ENCODE measurements at regions not wholly inside any gene's neighbourhood (a gene's known extent, or its start where the extent isn't known, plus 50 kb on each side); places are given as distances from the start of the nearest gene placed in this dataset.
"Not testable (repeated sequence)": the region's sequence is repeated elsewhere in the genome, so short reads cannot be mapped to it uniquely, and the experiment has no call there.

GRCh38 chr5:21495235-21495634 lies 1357.9 kb downstream of the CDH12 start:
- DNase-seq (ENCODE audit: low read depth); H3K36me3 ChIP-seq (ENCODE audit: control insufficient read depth, insufficient read depth, low read length); H3K4me3 ChIP-seq (ENCODE audit: low read depth, low read length); H3K27me3 ChIP-seq (ENCODE audit: control insufficient read depth, insufficient read depth, low read length): not testable (repeated sequence)

GRCh38 chr5:21494033-21494432 lies 1359.1 kb downstream of the CDH12 start:
- not testable (repeated sequence) for H3K27me3 ChIP-seq (ENCODE audit: control insufficient read depth, insufficient read depth, low read length); H3K4me3 ChIP-seq (ENCODE audit: low read depth, low read length); DNase-seq (ENCODE audit: low read depth); H3K36me3 ChIP-seq (ENCODE audit: control insufficient read depth, insufficient read depth, low read length)

- DNase-seq (ENCODE audit: low read depth); H3K27me3 ChIP-seq (ENCODE audit: control insufficient read depth, insufficient read depth, low read length); H3K4me3 ChIP-seq (ENCODE audit: low read depth, low read length); H3K36me3 ChIP-seq (ENCODE audit: control insufficient read depth, insufficient read depth, low read length): not testable (repeated sequence)
These were observed 1362.0 kb downstream of the CDH12 start for GRCh38 chr5:21491182-21491581.

- not testable (repeated sequence) for H3K4me3 ChIP-seq (ENCODE audit: low read depth, low read length); DNase-seq (ENCODE audit: low read depth); H3K27me3 ChIP-seq (ENCODE audit: control insufficient read depth, insufficient read depth, low read length); H3K36me3 ChIP-seq (ENCODE audit: control insufficient read depth, insufficient read depth, low read length)
These were observed 1364.3 kb downstream of the CDH12 start for GRCh38 chr5:21488828-21489227.

GRCh38 chr5:21485458-21486000 lies 1367.6 kb downstream of the CDH12 start:
- H3K4me3 ChIP-seq (ENCODE audit: low read depth, low read length) = not testable (repeated sequence)

GRCh38 chr5:21484498-21484889 lies 1368.7 kb downstream of the CDH12 start:
- H3K27me3 ChIP-seq (ENCODE audit: control insufficient read depth, insufficient read depth, low read length); DNase-seq (ENCODE audit: low read depth); H3K36me3 ChIP-seq (ENCODE audit: control insufficient read depth, insufficient read depth, low read length); H3K4me3 ChIP-seq (ENCODE audit: low read depth, low read length): not testable (repeated sequence)

More at GRCh38 chr5:21485458-21486000, 1367.6 kb downstream of the CDH12 start:
- DNase-seq (ENCODE audit: low read depth); H3K27me3 ChIP-seq (ENCODE audit: control insufficient read depth, insufficient read depth, low read length); H3K36me3 ChIP-seq (ENCODE audit: control insufficient read depth, insufficient read depth, low read length): not testable (repeated sequence)
- TF ChIP-seq CTCF (IDR thresholded peaks at IDR 0.05; ENCODE audit: insufficient read depth, low read length, poor library complexity, severe bottlenecking) = peak; percentile 25

- not testable (repeated sequence) for H3K36me3 ChIP-seq (ENCODE audit: control insufficient read depth, insufficient read depth, low read length); H3K4me3 ChIP-seq (ENCODE audit: low read depth, low read length); DNase-seq (ENCODE audit: low read depth); H3K27me3 ChIP-seq (ENCODE audit: control insufficient read depth, insufficient read depth, low read length)
These were observed 1369.2 kb downstream of the CDH12 start for GRCh38 chr5:21483790-21484497.

- H3K27me3 ChIP-seq (ENCODE audit: control insufficient read depth, insufficient read depth, low read length); H3K36me3 ChIP-seq (ENCODE audit: control insufficient read depth, insufficient read depth, low read length); DNase-seq (ENCODE audit: low read depth); H3K4me3 ChIP-seq (ENCODE audit: low read depth, low read length): not testable (repeated sequence)
These were observed 1370.0 kb downstream of the CDH12 start for GRCh38 chr5:21482983-21483650.

GRCh38 chr5:21482522-21482921 lies 1370.6 kb downstream of the CDH12 start:
- H3K27me3 ChIP-seq (ENCODE audit: control insufficient read depth, insufficient read depth, low read length); H3K36me3 ChIP-seq (ENCODE audit: control insufficient read depth, insufficient read depth, low read length); DNase-seq (ENCODE audit: low read depth): not testable (repeated sequence)

GRCh38 chr5:21481320-21482270 lies 1371.5 kb downstream of the CDH12 start:
- H3K36me3 ChIP-seq (ENCODE audit: control insufficient read depth, insufficient read depth, low read length); H3K27me3 ChIP-seq (ENCODE audit: control insufficient read depth, insufficient read depth, low read length); H3K4me3 ChIP-seq (ENCODE audit: low read depth, low read length); DNase-seq (ENCODE audit: low read depth): not testable (repeated sequence)

More at GRCh38 chr5:21482522-21482921, 1370.6 kb downstream of the CDH12 start:
- not testable (repeated sequence) for H3K4me3 ChIP-seq (ENCODE audit: low read depth, low read length)

- DNase-seq (ENCODE audit: low read depth); H3K4me3 ChIP-seq (ENCODE audit: low read depth, low read length); H3K36me3 ChIP-seq (ENCODE audit: control insufficient read depth, insufficient read depth, low read length); H3K27me3 ChIP-seq (ENCODE audit: control insufficient read depth, insufficient read depth, low read length): not testable (repeated sequence)
These were observed 1373.1 kb downstream of the CDH12 start for GRCh38 chr5:21480054-21480453.

- not testable (repeated sequence) for H3K4me3 ChIP-seq (ENCODE audit: low read depth, low read length); DNase-seq (ENCODE audit: low read depth); H3K36me3 ChIP-seq (ENCODE audit: control insufficient read depth, insufficient read depth, low read length); H3K27me3 ChIP-seq (ENCODE audit: control insufficient read depth, insufficient read depth, low read length)
These were observed 1379.2 kb downstream of the CDH12 start for GRCh38 chr5:21473981-21474380.

GRCh38 chr5:21473436-21473835 lies 1379.7 kb downstream of the CDH12 start:
- H3K4me3 ChIP-seq (ENCODE audit: low read depth, low read length); H3K36me3 ChIP-seq (ENCODE audit: control insufficient read depth, insufficient read depth, low read length); DNase-seq (ENCODE audit: low read depth); H3K27me3 ChIP-seq (ENCODE audit: control insufficient read depth, insufficient read depth, low read length): not testable (repeated sequence)
